ENCODE measurements at regions not wholly inside any gene's neighbourhood (a gene's known extent, or its start where the extent isn't known, plus 50 kb on each side); places are given as distances from the start of the nearest gene placed in this dataset.

- TF ChIP-seq, protein P1, sequence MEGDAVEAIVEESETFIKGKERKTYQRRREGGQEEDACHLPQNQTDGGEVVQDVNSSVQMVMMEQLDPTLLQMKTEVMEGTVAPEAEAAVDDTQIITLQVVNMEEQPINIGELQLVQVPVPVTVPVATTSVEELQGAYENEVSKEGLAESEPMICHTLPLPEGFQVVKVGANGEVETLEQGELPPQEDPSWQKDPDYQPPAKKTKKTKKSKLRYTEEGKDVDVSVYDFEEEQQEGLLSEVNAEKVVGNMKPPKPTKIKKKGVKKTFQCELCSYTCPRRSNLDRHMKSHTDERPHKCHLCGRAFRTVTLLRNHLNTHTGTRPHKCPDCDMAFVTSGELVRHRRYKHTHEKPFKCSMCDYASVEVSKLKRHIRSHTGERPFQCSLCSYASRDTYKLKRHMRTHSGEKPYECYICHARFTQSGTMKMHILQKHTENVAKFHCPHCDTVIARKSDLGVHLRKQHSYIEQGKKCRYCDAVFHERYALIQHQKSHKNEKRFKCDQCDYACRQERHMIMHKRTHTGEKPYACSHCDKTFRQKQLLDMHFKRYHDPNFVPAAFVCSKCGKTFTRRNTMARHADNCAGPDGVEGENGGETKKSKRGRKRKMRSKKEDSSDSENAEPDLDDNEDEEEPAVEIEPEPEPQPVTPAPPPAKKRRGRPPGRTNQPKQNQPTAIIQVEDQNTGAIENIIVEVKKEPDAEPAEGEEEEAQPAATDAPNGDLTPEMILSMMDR (IDR thresholded peaks at IDR 0.05; ENCODE audit: low read depth, low read length): no peak
- no peak for TF ChIP-seq EZH2phosphoT487 (IDR thresholded peaks at IDR 0.05; ENCODE audit: low read depth)
These were observed 53.1 kb upstream of the GNG2 start for GRCh38 chr14:51807356-51807755.
